Stimulated activated effector memory CD8-positive, alpha-beta T cell treated with anti-CD3 and anti-CD28 coated beads, Interleukin-12 subunit alpha, Interleukin-12 subunit beta, amount 100 ng/mL, for 72 hours (primary cell): ENCODE measurements at regions not wholly inside any gene's neighbourhood (a gene's known extent, or its start where the extent isn't known, plus 50 kb on each side); places are given as distances from the start of the nearest gene placed in this dataset.
A peak's percentile ranks its signal among the peaks of the same experiment; 100 is the strongest.

Experiments
- ATAC-seq: fragments of 150-1000 bp; cut with Tn5 transposase; 2 replicates; pipeline ENCODE4 v1.10.0; 2021
- DNase-seq, 2 donors: peaks; one replicate each; pipeline ENCODE4 v3.0.0; 2021 to 2022; ENCODE audit warnings: low spot score in 2 of 2
- H3K27ac Mint-ChIP-seq: one replicate; pipeline ENCODE4 v1.8.0; 2022; ENCODE audit warnings: mild to moderate bottlenecking, mixed read lengths
- H3K36me3 Mint-ChIP-seq: one replicate; pipeline ENCODE4 v1.8.0; 2022; ENCODE audit warnings: mild to moderate bottlenecking, mixed read lengths
- H3K4me1 Mint-ChIP-seq: one replicate; pipeline ENCODE4 v1.8.0; 2022; ENCODE audit warnings: mixed read lengths
- H3K4me3 Mint-ChIP-seq: one replicate; pipeline ENCODE4 v1.8.0; 2022; ENCODE audit warnings: mild to moderate bottlenecking, mixed read lengths
- H3K9me3 Mint-ChIP-seq: one replicate; pipeline ENCODE4 v1.8.0; 2022; ENCODE audit warnings: mixed read lengths

DNA sequence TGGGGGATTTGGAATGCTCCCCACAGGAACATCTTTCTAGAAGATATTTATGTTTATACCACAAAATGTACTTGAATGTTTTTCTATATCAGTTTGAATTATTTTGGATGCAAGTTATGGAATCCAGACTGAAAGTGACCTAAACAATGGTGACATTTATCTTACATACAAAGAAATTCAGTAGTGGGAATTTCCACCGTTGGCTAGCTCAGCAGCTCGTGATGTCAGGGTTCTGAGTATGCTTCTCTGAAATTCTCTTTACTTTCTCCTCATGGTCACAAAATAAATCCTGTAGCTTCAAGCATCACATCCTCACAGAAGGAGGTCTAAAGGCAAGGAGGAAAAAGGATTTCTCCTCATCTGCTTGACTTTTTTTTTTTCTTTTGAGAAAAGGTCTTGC is 105.3 kb downstream of the AKAIN1 start:
- Mint-ChIP-seq H3K27ac (no peak overlapping the region), H3K4me3 (no peak overlapping the region), H3K9me3 (peaks cover 5% of the 10 kb centered on the region), H3K4me1 (no peaks in the 10 kb centered on the region), H3K36me3 (no peaks in the 10 kb centered on the region)
- ATAC-seq = no peak
- DNase-seq = no peak

DNA sequence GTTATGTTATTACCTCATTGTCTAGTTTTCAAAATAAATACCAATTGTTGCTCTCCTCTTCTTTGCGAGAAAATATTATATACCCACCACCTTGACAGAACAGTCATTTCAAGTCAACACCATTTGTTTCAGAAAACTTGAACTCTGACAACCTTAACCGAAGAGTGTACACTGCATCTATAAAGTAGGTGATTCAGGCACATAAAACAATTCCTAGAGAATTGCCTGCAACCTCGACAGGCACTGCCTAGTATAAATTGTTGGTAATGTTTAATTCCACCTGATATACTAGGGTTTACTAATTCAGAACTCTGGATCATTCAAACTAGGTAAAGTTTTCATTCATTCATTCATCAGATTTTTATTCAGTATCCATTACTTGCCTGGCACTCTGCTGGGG is 121.8 kb downstream of the AKAIN1 start:
- Mint-ChIP-seq H3K27ac (no peak overlapping the region), H3K36me3 (no peaks in the 10 kb centered on the region), H3K4me3 (no peak overlapping the region), H3K9me3 (no peaks in the 10 kb centered on the region), H3K4me1 (no peaks in the 10 kb centered on the region)
- no peak for ATAC-seq
- DNase-seq = no peak

DNA sequence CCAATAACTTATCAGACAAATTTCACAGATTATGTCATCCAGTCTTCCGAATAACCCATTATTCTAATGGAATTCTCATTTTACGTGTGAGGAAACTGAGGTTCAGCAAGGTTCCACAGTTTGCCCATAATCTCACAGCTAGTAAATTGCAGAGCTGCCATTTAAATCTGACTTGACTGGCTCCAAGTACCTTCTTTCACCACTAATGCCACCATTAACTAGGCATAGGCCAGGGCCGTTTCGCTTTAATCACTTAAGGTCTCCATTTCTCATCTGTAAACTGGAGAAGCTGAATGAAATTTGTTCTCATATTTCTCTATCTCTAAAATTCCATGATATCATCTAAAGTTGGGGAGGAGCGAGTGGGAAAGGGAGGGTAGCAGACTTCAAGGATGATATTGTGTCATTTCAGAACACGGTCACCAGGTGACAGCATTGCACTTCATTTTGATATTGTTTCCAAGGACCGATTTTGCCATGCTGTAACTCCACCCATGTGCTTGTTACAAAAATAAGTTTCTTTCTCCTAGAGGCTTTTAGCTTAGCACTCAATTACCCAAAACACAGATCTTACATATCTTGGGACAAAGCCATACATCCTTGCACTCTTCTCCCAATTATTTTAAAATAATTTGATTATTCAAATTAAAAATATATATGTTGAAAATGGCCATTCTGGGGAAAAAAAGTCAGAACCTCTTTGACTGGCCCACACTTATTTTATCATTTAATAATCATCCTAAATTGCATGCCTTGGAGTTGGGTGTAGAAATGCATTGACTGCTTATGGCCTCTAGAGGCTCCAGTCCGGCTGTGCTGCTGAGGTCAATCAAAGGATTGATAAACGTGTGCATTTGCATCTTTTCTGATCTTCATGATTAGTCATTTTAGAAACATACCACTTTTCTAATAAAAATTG is 123.8 kb downstream of the AKAIN1 start:
- H3K4me3 Mint-ChIP-seq = no peak overlapping the region
- no peak overlapping the region for H3K27ac Mint-ChIP-seq
- DNase-seq = no peak
- no peak for ATAC-seq
- H3K4me1 Mint-ChIP-seq = no peaks in the 10 kb centered on the region
- H3K36me3 Mint-ChIP-seq = no peaks in the 10 kb centered on the region
- H3K9me3 Mint-ChIP-seq = no peaks in the 10 kb centered on the region

DNA sequence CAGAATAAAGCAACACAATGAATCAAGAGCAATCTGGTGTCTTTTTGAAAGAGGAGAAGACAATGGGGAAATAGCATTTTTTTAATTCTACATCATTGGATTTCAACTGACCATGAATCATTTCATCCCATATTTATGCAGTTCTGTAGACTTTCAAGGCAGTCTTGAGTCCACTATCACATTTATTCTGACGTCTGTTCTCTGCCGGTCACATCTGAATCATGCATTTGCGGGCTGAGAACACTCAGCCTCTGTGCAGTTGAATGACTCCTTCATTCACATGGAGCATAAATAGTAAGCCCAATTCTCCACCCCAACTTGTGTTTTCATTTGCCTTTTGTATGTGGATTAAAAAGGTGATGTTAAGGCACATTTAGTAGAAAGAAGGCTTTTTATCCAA is 128.2 kb downstream of the AKAIN1 start:
- ATAC-seq (no peak), DNase-seq (no peak)
- Mint-ChIP-seq H3K9me3 (no peaks in the 10 kb centered on the region), H3K4me3 (no peak overlapping the region), H3K4me1 (no peaks in the 10 kb centered on the region), H3K36me3 (no peaks in the 10 kb centered on the region), H3K27ac (no peak overlapping the region)

DNA sequence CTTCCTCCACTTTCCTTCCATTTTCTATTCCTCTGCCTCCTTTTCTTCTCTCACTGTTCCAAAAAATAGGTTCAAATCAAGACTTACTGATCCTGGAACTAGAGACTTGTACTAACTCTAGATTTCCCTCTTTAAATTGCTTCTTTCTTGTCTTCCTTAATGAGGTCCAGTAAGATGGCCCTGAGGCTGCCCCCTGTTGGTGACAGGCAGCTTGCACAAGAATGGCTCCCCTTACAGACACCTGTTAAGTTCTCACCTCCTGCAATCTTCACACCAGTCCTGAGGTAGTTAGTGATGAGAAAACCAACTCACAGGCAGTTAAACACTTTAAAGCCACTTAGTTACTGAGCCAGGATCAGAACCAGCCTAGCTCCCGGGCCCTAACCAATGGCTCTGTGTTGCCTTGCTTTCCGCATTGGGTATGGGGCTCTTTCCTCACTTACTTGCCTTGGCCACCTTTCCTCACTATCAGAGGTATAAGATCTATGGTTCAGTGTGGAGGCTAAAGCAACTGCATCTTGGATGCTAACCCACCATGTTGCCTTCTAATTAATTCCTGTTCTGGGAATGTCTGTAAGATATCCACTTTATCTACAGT is 130.6 kb downstream of the AKAIN1 start:
- DNase-seq = no peak
- H3K9me3 Mint-ChIP-seq = no peaks in the 10 kb centered on the region
- no peak for ATAC-seq
- H3K4me3 Mint-ChIP-seq = no peak overlapping the region
- H3K4me1 Mint-ChIP-seq = no peaks in the 10 kb centered on the region
- H3K27ac Mint-ChIP-seq = no peak overlapping the region
- no peaks in the 10 kb centered on the region for H3K36me3 Mint-ChIP-seq

DNA sequence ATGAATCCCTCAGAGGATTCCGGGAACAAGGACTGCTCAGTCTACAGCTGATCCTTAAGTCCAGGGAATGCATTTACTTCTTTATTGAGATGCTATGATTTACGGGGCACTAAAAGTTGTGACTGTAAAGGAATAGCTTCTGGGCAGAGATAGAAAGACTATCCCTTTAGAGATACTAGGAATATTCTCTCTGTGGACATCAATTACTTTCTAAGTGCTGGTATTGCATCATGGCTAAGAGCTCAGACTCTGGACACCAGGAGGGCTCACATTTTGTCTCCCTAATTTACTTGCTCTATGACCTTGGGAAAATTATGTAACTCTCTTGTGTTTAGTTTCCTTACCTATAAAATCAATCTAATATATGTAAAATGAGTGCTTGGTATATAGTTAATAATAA is 131.4 kb downstream of the AKAIN1 start:
- no peak overlapping the region for H3K27ac Mint-ChIP-seq
- no peak overlapping the region for H3K4me3 Mint-ChIP-seq
- H3K9me3 Mint-ChIP-seq = no peaks in the 10 kb centered on the region
- no peak for ATAC-seq
- H3K36me3 Mint-ChIP-seq = no peaks in the 10 kb centered on the region
- DNase-seq = no peak
- H3K4me1 Mint-ChIP-seq = no peaks in the 10 kb centered on the region

DNA sequence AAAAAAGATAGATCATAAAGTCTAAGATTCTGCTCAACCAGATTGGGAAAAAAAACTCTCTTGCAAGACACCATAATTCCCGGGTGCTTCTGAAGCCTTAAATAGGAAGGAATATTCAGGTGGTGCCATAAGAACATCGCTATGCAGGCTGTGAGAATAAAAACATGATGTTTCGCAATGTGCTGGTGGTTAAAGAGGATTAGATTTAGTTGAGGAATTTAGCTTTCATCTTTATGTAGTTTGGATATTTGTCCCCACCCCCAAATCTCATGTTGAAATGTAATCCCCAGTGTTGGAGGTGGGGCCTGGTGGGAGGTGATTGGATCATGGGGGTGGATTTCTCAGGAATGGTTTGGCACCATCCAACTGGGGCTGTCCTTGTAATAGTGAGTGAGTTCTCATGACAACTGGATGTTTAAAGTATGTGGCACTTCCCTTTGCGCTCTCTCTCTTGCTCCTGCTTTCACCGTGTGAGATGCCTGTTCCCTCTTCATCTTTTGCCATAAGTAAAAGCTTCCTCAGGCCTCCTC is 132.2 kb downstream of the AKAIN1 start:
- H3K9me3 Mint-ChIP-seq = no peaks in the 10 kb centered on the region
- ATAC-seq (no peak), DNase-seq (no peak)
- H3K36me3 Mint-ChIP-seq = no peaks in the 10 kb centered on the region
- no peak overlapping the region for H3K27ac Mint-ChIP-seq
- no peaks in the 10 kb centered on the region for H3K4me1 Mint-ChIP-seq
- no peak overlapping the region for H3K4me3 Mint-ChIP-seq

DNA sequence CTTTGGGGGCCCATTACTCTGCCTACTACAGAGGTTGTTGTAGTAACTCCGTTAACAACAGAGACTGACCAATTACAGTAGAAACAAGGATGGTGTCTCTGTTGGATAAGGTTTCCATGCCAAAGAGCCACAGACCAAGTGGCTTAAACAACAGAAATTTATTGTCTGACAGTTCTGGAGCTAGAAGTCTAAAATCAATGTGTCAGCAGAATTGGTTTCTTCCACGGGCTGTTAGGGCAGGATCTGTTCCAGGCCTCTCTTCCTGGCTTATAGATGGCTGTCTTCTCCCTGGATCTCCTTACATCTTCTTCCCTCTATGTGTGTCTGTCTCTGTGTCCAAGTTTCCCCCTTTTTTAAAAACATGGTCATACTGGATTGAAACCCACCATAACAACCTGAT is 135.3 kb downstream of the AKAIN1 start:
- Mint-ChIP-seq H3K4me1 (peaks cover 17% of the 10 kb centered on the region), H3K27ac (no peak overlapping the region), H3K4me3 (no peak overlapping the region), H3K9me3 (no peaks in the 10 kb centered on the region), H3K36me3 (no peaks in the 10 kb centered on the region)
- DNase-seq = no peak
- ATAC-seq = no peak

DNA sequence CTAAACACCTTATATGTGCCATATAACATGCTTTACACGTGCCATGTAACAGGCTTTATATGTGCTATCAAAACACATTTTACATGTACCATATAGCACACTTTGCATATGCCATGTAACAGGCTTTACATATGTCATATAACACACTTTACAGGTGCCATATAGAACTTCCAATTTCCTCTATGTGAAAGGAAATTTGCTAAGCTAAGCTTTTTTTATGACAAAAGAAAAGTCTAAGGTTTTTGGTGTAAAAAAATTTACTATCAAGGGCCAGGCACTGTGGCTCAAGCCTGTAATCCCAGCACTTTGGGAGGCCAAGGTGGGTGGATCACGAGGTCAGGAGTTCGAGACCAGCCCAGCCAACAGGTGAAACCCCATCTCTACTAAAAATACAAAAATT is 136.5 kb downstream of the AKAIN1 start:
- DNase-seq = no peak
- H3K9me3 Mint-ChIP-seq = no peaks in the 10 kb centered on the region
- H3K36me3 Mint-ChIP-seq = no peaks in the 10 kb centered on the region
- H3K4me1 Mint-ChIP-seq = peaks cover 17% of the 10 kb centered on the region
- ATAC-seq = no peak
- no peak overlapping the region for H3K27ac Mint-ChIP-seq
- no peak overlapping the region for H3K4me3 Mint-ChIP-seq

DNA sequence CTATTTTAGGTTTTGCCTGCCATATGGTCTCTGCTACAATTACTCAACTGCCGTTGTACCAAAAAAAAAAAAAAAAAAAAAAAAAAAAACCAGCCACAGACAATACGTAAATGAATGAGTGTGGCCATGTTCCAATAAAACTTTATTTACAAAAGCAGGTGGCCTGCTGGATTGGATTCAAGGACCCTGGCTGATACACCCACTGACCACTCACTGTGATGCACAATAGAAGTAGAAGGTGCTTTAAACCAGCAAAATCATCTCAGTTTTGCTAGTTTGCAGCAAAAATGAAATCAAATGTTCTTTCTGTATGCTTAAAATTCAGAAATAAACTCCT is 137.4 kb downstream of the AKAIN1 start:
- H3K27ac Mint-ChIP-seq = no peak overlapping the region
- ATAC-seq (no peak), DNase-seq (no peak)
- no peak overlapping the region for H3K4me3 Mint-ChIP-seq
- H3K36me3 Mint-ChIP-seq = no peaks in the 10 kb centered on the region
- H3K4me1 Mint-ChIP-seq = peaks cover 17% of the 10 kb centered on the region
- H3K9me3 Mint-ChIP-seq = no peaks in the 10 kb centered on the region

DNA sequence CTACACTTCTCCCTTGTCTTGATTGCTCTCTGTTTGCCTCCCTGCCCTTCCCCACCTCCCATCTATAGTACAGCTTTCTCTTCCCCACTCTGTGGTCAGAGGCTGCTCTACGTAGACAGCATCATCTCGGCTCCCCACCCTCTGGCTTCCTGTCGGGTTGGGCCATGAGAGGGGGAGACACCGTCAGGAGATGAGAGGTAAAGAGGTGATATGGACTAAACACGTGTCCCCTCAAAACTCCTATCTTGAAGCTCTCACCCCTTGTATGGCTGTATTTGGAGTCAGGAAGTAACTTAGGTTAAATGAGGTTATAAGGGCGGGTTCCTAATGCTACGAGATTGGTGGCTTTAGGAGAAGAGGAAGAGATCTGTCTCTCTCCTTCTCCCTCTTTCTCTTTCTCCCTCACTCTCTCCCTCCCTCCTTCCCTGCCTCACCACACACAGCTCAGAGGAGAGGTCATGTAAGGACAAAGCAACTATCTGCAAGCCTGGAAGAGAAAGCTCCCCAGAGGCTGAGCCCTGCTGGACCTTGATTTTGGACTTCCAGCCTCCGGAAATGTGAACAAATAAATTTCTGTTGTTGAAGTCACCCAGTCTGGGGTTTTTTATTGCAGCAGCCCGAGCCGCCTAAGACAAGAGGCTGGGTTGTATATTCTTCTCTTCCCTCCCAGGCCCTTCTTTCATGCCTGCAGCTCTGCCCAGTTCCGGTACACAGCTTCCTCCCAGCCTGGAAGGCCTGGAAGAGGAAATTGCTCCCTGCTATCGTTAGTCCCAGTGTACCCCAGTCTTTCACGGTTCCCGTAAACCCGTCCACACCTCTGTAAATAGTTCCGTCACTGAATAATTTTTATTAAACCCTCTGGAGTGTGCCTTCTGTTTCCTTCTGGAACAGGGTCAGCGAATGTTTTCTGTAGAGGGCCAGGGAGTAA is 138.0 kb downstream of the AKAIN1 start:
- ATAC-seq = peak; percentile 68
- H3K9me3 Mint-ChIP-seq = no peaks in the 10 kb centered on the region

DNA sequence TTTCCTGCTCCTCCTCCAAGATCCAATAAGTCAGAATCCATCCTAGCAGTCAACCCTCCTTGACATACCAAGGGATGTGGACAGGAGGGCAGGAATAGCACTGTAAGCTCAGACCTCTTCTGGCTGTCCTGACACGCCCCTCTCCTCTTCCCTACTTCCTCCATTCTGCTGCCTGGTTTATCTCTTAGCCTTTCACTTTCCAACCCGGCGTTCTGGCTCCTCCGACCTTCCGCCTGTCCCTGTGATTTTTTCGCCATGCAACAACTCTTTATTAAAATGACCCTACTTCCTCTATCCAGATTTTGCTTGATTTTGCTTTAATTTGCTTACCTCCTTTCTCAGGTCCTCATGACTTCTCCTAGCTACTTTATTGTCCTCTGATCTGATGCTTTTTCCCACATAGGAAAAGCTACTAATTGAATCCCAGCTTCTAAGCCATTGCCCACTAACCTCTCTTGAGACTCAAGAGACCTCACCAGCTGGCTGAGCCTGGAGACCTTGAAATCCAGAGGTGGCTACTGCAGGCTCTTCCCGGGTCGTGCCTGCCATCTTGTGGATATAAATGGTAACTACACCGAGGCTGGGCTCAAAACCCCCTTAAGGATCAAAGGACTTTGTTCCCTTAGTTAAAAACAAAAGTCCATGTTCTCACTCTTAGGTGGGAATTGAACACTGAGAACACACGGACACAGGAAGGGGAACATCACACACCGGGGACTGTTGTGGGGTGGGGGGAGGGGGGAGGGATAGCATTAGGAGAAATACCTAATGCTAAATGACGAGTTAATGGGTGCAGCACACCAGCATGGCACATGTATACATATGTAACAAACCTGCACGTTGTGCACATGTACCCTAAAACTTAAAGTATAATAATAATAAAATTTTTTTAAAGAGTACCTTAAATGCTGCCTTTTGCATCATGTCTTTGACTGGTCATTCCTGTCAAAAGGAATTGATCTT is 139.4 kb downstream of the AKAIN1 start:
- Mint-ChIP-seq H3K36me3 (no peaks in the 10 kb centered on the region), H3K4me3 (no peak overlapping the region), H3K4me1 (peaks cover 17% of the 10 kb centered on the region), H3K27ac (no peak overlapping the region), H3K9me3 (no peaks in the 10 kb centered on the region)
- no peak for ATAC-seq
- peak; percentile 27 to 72 for DNase-seq

More for the DNA sequence above, 138.0 kb downstream of the AKAIN1 start:
- no peak for DNase-seq
- peak overlapping the region; percentile 21 for H3K27ac Mint-ChIP-seq
- peaks cover 17% of the 10 kb centered on the region for H3K4me1 Mint-ChIP-seq
- H3K4me3 Mint-ChIP-seq = peak overlapping the region; percentile 8
- no peaks in the 10 kb centered on the region for H3K36me3 Mint-ChIP-seq

DNA sequence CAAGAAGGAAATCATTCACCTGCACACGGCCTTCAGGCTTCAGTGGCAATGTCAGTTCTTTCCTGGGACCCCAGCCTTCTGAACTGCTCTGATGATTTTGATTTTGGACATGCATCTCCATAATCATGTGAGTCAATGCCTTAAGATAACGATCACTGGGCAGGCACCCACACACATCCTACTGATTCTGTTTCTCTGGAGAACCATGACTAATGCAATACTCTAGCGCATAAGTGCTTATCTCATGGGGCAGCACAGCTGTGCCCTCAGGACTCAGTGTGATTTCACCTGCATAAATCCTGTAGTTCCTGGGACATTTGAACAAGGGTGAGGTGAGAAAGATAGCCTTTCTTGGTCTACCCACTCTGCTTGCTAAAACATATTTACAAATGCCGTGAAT is 144.6 kb downstream of the AKAIN1 start:
- DNase-seq (no peak), ATAC-seq (no peak)
- Mint-ChIP-seq H3K9me3 (no peaks in the 10 kb centered on the region), H3K27ac (no peak overlapping the region), H3K4me1 (peaks cover 2% of the 10 kb centered on the region), H3K4me3 (no peak overlapping the region), H3K36me3 (no peaks in the 10 kb centered on the region)

DNA sequence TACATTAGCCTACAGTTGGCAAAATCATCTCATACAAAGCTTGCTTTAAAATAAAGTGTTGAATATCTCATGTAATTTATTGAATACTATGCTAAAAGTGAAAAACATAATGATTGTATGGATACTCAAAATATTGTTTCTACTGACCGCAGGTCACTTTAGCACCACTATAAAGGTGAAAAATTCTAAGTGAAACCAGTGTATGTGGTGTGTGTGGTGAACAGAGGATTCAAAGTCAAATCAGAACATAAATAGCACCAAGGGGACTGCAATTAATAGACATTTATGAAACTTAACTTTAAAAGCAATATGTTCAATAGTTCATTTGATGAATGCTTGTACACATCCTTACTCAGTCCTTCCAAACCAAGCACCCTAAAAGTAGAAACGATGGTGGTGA is 145.8 kb downstream of the AKAIN1 start:
- DNase-seq (no peak), ATAC-seq (no peak)
- H3K36me3 Mint-ChIP-seq = no peaks in the 10 kb centered on the region
- no peaks in the 10 kb centered on the region for H3K9me3 Mint-ChIP-seq
- no peaks in the 10 kb centered on the region for H3K4me1 Mint-ChIP-seq
- no peak overlapping the region for H3K27ac Mint-ChIP-seq
- no peak overlapping the region for H3K4me3 Mint-ChIP-seq
